ENCODE measurements at regions not wholly inside any gene's neighbourhood (a gene's known extent, or its start where the extent isn't known, plus 50 kb on each side); places are given as distances from the start of the nearest gene placed in this dataset.

DNA sequence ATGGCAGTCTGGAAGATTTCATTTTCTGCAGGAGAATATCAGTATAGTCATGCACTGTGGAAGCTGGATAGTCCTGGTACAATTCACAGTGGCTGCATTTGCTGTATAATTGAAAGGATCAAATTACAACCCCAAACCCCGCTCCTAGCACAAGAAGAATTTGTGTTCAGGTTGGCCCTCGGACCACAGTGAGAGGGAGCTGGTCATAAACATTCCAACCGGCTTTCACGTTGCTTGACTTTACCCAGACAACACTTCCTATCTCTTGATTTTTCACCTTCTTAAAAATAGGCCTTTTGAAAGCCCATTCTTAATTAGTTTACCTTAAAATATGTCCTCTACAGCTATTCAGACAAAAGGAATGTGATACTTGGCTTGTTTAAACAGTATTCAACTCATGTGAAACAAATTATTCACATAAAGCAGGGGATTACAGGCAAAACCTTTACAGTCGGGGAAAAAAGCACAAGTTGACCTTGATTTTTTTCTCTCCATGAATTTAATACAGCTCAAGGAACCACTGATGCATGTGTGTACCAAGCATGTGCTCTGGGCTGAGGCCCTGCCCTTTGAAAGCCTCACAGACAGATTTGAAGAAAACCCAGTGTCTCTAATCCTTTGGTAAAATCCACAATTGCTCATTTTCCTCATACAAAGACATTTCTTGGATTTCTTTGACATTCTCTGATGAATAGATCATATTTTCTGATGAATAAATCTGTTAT is 143.0 kb upstream of the SOX11 start:
- no peak for TF ChIP-seq POLR2A (IDR thresholded peaks at IDR 0.05; ENCODE audit: low read length)
- TF ChIP-seq GATA1 (IDR thresholded peaks at IDR 0.05; ENCODE audit: low read depth, low read length): no peak
